CD14-positive monocyte (primary cell): ENCODE measurements at regions not wholly inside any gene's neighbourhood (a gene's known extent, or its start where the extent isn't known, plus 50 kb on each side); places are given as distances from the start of the nearest gene placed in this dataset.

Experiments
- DNase-seq, 3 donors: peaks; one replicate each; pipeline ENCODE4 v3.0.0-alpha.2; 2011 to 2022
- H2AFZ ChIP-seq: 2 replicates; pipeline ENCODE4 v1.6.0; 2012; ENCODE audit warnings: mild to moderate bottlenecking, low read depth, low read length, inconsistent platforms; ENCODE audit not compliant: insufficient read depth, poor library complexity, severe bottlenecking
- H3K27ac ChIP-seq, 2 donors: 1 replicate in 1 of 2; 2 replicates in 1 of 2; pipeline ENCODE4 v1.5.1; 2012 to 2013; ENCODE audit warnings: low read length in 2 of 2, control low read depth in 1 of 2, inconsistent platforms in 1 of 2, low read depth in 1 of 2, mild to moderate bottlenecking in 1 of 2
- H3K27me3 ChIP-seq, 2 donors: one replicate each; pipeline versions ENCODE4 v1.6.0 to v1.6.1; 2011 to 2013; ENCODE audit warnings: low read length in 2 of 2; ENCODE audit not compliant: control insufficient read depth in 2 of 2, insufficient read depth in 2 of 2
- H3K36me3 ChIP-seq, 2 donors: replicated peaks in 1 of 2; 1 replicate in 1 of 2; 2 replicates in 1 of 2; pipeline versions ENCODE4 v1.5.1 to v1.6.1; 2012 to 2013; ENCODE audit warnings: low read length in 2 of 2, control low read depth in 1 of 2, inconsistent platforms in 1 of 2, mild to moderate bottlenecking in 1 of 2; ENCODE audit not compliant: insufficient read depth in 2 of 2, control insufficient read depth in 1 of 2
- H3K4me1 ChIP-seq, 2 donors: 1 replicate in 1 of 2; 2 replicates in 1 of 2; pipeline versions ENCODE4 v1.5.1 to v1.6.1; 2012 to 2013; ENCODE audit warnings: low read length in 2 of 2, control low read depth in 1 of 2, inconsistent platforms in 1 of 2, mild to moderate bottlenecking in 1 of 2, moderate library complexity in 1 of 2; ENCODE audit not compliant: insufficient read depth in 2 of 2, control insufficient read depth in 1 of 2
- H3K4me2 ChIP-seq: replicated peaks from 2 replicates; pipeline ENCODE3; 2012; ENCODE audit warnings: low read length, moderate library complexity, mild to moderate bottlenecking; ENCODE audit not compliant: poor library complexity, severe bottlenecking; ENCODE audit errors: extremely low read depth
- H3K4me3 ChIP-seq, 3 experiments: fragments of 200-600 bp in 1 of 3; sonication (generic) in 1 of 3; replicated peaks in 1 of 3; 1 replicate in 2 of 3; 2 replicates in 1 of 3; pipeline ENCODE4 v1.5.1; 2011 to 2013; ENCODE audit warnings: low read length in 3 of 3, mild to moderate bottlenecking in 3 of 3, control low read depth in 2 of 3, low read depth in 2 of 3, inconsistent platforms in 1 of 3, moderate library complexity in 1 of 3
- H3K79me2 ChIP-seq: 2 replicates; pipeline ENCODE4 v1.6.0; 2012; ENCODE audit warnings: mild to moderate bottlenecking, control low read depth, inconsistent platforms, low read length, moderate library complexity; ENCODE audit not compliant: insufficient read depth
- H3K9ac ChIP-seq: 2 replicates; pipeline ENCODE4 v1.6.0; 2017; ENCODE audit warnings: low read length, mild to moderate bottlenecking; ENCODE audit not compliant: insufficient read depth, poor library complexity, severe bottlenecking
- H3K9me3 ChIP-seq, 2 donors: replicated peaks in 1 of 2; 1 replicate in 1 of 2; 2 replicates in 1 of 2; pipeline versions ENCODE4 v1.5.1 to v1.6.1; 2012 to 2013; ENCODE audit warnings: low read length in 2 of 2, control low read depth in 1 of 2; ENCODE audit not compliant: control insufficient read depth in 1 of 2, insufficient read depth in 1 of 2
- H4K20me1 ChIP-seq: 2 replicates; pipeline ENCODE4 v1.6.0; 2012; ENCODE audit warnings: mild to moderate bottlenecking, low read length, control low read depth, moderate library complexity; ENCODE audit not compliant: insufficient read depth
- H3K27ac Mint-ChIP-seq, 7 donors: one replicate each; pipeline ENCODE4 v1.8.0; 2020; ENCODE audit warnings: mild to moderate bottlenecking in 7 of 7, mixed read lengths in 7 of 7, moderate library complexity in 6 of 7, inconsistent platforms in 2 of 7
- H3K27me3 Mint-ChIP-seq, 3 donors: one replicate each; pipeline ENCODE4 v1.8.0; 2021 to 2022; ENCODE audit warnings: low read depth in 3 of 3, mild to moderate bottlenecking in 3 of 3, mixed read lengths in 3 of 3, moderate library complexity in 3 of 3, inconsistent platforms in 1 of 3
- H3K36me3 Mint-ChIP-seq, 2 donors: one replicate each; pipeline ENCODE4 v1.8.0; 2020; ENCODE audit warnings: mixed read lengths in 2 of 2, inconsistent platforms in 1 of 2, mild to moderate bottlenecking in 1 of 2
- H3K4me1 Mint-ChIP-seq: one replicate; pipeline ENCODE4 v1.8.0; 2020; ENCODE audit warnings: mild to moderate bottlenecking, mixed read lengths
- H3K4me3 Mint-ChIP-seq, 2 donors: one replicate each; pipeline ENCODE4 v1.8.0; 2020; ENCODE audit warnings: mild to moderate bottlenecking in 2 of 2, mixed read lengths in 2 of 2, moderate library complexity in 1 of 2
- H3K9me3 Mint-ChIP-seq, 7 donors: one replicate each; pipeline ENCODE4 v1.8.0; 2020 to 2022; ENCODE audit warnings: mixed read lengths in 7 of 7, mild to moderate bottlenecking in 6 of 7, moderate library complexity in 6 of 7, inconsistent platforms in 2 of 7
- WGBS: methylation state at CpG from one replicate; pipeline ENCODE4 v1.1.5; 2013; ENCODE audit warnings: missing lambda C conversion rate; ENCODE audit not compliant: insufficient coverage; 5-methylcytosine and 5-hydroxymethylcytosine counted together
- intact Hi-C, 2 donors: fragments of 100-400 bp; cut with micrococcal nuclease; formaldehyde crosslinking; loops; one replicate each; pipeline versions ENCODE4 v1.15.0 to v1.15.1; 2023
- TF ChIP-seq, protein P1 (sequence below): fragments of 200-600 bp; IDR thresholded peaks from one replicate; pipeline ENCODE4 v1.8.0; 2022; ENCODE audit warnings: antibody characterized with exemption, mild to moderate bottlenecking

DNA sequence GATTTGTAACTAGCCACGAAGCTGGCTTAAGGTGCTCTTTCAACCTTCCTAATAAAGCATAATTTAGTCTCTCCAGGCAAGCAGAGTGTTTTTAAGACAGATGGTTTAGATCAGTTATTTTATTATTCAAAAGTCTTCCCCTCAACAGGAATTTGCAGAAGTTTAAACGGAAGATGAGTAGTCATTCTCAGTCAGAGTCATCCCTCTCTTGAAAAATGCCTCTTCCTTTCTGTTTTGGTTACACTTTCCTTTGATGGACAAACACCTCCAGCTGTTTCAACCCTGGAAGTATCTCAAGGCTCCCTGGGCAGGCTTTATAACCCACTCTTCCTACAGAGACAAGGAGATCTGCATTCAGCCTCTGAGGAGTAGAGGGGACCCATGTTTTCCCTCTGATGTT is 60.3 kb upstream of the POU2AF2 start:
- Mint-ChIP-seq H3K27ac (peak overlapping the region; percentile 57 to 88 (median 69)), H3K9me3 (peaks cover 0 to 3% (median 0%) of the 10 kb centered on the region in 7 donors), H3K27me3 (no peaks in the 10 kb centered on the region), H3K4me1 (peaks cover 31% of the 10 kb centered on the region), H3K36me3 (peaks cover 0 to 2% of the 10 kb centered on the region in 2 donors), H3K4me3 (peak overlapping the region in 1 of 2 donors; percentile 52)
- Histone ChIP-seq H4K20me1 (no peaks in the 10 kb centered on the region), H3K27ac (peak overlapping the region in 1 of 2 donors; percentile 63), H3K9me3 (no peaks in the 10 kb centered on the region), H3K4me1 (peaks cover 32 to 35% of the 10 kb centered on the region in 2 donors), H3K4me2 (peak overlapping the region; percentile 33), H2AFZ (no peak overlapping the region), H3K36me3 (no peaks in the 10 kb centered on the region), H3K4me3 (peak overlapping the region in 1 of 3 experiments; percentile 6), H3K79me2 (no peaks in the 10 kb centered on the region), H3K9ac (no peak overlapping the region), H3K27me3 (no peaks in the 10 kb centered on the region)
- TF ChIP-seq, protein P1, sequence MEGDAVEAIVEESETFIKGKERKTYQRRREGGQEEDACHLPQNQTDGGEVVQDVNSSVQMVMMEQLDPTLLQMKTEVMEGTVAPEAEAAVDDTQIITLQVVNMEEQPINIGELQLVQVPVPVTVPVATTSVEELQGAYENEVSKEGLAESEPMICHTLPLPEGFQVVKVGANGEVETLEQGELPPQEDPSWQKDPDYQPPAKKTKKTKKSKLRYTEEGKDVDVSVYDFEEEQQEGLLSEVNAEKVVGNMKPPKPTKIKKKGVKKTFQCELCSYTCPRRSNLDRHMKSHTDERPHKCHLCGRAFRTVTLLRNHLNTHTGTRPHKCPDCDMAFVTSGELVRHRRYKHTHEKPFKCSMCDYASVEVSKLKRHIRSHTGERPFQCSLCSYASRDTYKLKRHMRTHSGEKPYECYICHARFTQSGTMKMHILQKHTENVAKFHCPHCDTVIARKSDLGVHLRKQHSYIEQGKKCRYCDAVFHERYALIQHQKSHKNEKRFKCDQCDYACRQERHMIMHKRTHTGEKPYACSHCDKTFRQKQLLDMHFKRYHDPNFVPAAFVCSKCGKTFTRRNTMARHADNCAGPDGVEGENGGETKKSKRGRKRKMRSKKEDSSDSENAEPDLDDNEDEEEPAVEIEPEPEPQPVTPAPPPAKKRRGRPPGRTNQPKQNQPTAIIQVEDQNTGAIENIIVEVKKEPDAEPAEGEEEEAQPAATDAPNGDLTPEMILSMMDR = no peak
- peak; percentile 50 to 59 (median 54) for DNase-seq
- WGBS = no CpG with 5 or more reads among the region's 2 CpGs
- intact Hi-C loops = no loop called here

DNA sequence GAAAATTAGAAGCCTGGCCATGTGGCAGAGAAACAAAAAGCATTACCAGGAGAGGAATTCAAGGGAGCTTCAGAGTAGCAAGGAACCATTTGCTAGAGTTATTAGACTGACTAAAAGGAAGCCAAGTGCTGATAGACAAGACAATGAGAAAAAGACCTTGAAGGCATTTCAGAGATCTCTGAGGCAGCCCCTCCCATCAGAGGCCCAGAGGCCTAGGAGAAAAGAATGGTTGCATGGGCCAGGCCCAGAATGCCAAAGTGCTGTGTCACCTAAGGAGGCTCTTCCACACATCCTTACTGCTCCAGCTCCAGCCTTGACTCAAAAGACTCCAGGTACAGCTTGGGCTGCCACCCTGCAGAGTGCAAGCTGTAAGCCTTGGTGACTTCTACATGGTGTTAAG is 61.8 kb upstream of the POU2AF2 start:
- intact Hi-C loops = no loop called here
- TF ChIP-seq, protein P1 = no peak
- Histone ChIP-seq H3K9me3 (no peaks in the 10 kb centered on the region), H3K4me2 (no peak overlapping the region), H3K27ac (no peak overlapping the region), H4K20me1 (no peaks in the 10 kb centered on the region), H2AFZ (no peak overlapping the region), H3K9ac (no peak overlapping the region), H3K4me3 (no peak overlapping the region), H3K4me1 (peaks cover 45 to 49% of the 10 kb centered on the region in 2 donors), H3K36me3 (no peaks in the 10 kb centered on the region), H3K79me2 (no peaks in the 10 kb centered on the region), H3K27me3 (no peaks in the 10 kb centered on the region)
- peak overlapping the region in 1 of 7 donors; percentile 57 for H3K27ac Mint-ChIP-seq
- peaks cover 0 to 3% (median 0%) of the 10 kb centered on the region in 7 donors for H3K9me3 Mint-ChIP-seq
- DNase-seq = no peak
- peaks cover 42% of the 10 kb centered on the region for H3K4me1 Mint-ChIP-seq
- H3K27me3 Mint-ChIP-seq = peaks cover 0 to under 1% (median 0%) of the 10 kb centered on the region in 3 donors
- H3K36me3 Mint-ChIP-seq = peaks cover 0 to 2% of the 10 kb centered on the region in 2 donors
- no peak overlapping the region for H3K4me3 Mint-ChIP-seq
